AG04450 (cell line): ENCODE measurements at regions not wholly inside any gene's neighbourhood (a gene's known extent, or its start where the extent isn't known, plus 50 kb on each side); places are given as distances from the start of the nearest gene placed in this dataset.
"Not testable (repeated sequence)": the region's sequence is repeated elsewhere in the genome, so short reads cannot be mapped to it uniquely, and the experiment has no call there.

Experiments
- CTCF ChIA-PET: fragments of 300-600, 350-600 bp; formaldehyde crosslinking; extraction: SDS; loops from one replicate; lab custom pipeline; 2022; ENCODE audit warnings: antibody characterized with exemption, inconsistent platforms; lab: Charles Lee
- POLR2A ChIA-PET: fragments of 350-600 bp; formaldehyde crosslinking; extraction: SDS; loops from one replicate; lab custom pipeline; 2021; ENCODE audit warnings: antibody characterized with exemption, inconsistent platforms; lab: Yijun Ruan, JAX
- DNase-seq: peaks from one replicate; pipeline ENCODE4 v3.0.0-alpha.2; 2011; ENCODE audit warnings: low read depth, low spot score
- H3K27ac ChIP-seq: one replicate; pipeline ENCODE4 v1.5.1; 2012; ENCODE audit warnings: low read depth, low read length, control low read depth
- H3K27me3 ChIP-seq: one replicate; pipeline ENCODE4 v1.6.0; 2012; ENCODE audit warnings: low read length; ENCODE audit not compliant: control insufficient read depth, insufficient read depth
- H3K4me3 ChIP-seq: 2 replicates; pipeline ENCODE4 v1.5.1; 2011; ENCODE audit warnings: mild to moderate bottlenecking, low read depth, low read length, control low read depth
- H3K9me3 ChIP-seq: 2 replicates; pipeline ENCODE4 v1.5.1; 2012; ENCODE audit warnings: low read length; ENCODE audit not compliant: control insufficient read depth, insufficient read depth
- CTCF ChIP-seq: IDR thresholded peaks from 2 replicates; pipeline ENCODE4 v1.5.1; 2011; ENCODE audit warnings: low read depth, low read length, control low read depth, inconsistent platforms

DNA sequence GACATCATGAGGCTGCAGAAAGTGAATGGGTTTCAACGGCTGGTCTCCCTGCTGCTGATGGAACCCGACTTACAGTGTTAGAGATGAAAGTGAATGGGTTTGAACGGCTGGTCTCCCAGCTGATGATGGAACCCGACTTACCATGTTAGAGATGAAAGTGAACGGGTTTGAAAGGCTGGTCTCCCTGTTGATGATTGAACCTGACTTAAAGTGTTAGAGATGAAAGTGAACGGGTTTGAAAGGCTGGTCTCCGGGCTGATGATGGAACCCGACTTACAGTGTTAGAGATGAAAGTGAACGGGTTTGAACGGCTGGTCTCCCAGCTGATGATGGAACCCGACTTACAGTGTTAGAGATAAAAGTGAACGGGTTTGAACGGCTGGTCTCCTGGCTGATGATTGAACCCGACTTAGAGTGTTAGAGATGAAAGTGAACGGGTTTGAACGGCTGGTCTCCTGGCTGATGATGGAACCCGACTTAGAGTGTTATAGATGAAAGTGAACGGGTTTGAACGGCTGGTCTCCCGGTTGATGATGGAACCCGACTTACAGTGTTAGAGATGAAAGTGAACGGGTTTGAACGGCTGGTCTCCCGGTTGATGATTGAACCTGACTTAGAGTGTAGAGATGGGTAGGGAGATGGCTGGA, 76.1 kb upstream of the ALKAL2 start:
- DNase-seq: no peak
- TF ChIP-seq CTCF: no peak
- CTCF ChIA-PET: no interaction called here
- Histone ChIP-seq H3K27ac (no peak overlapping the region), H3K9me3 (peaks cover 39% of the 10 kb centered on the region), H3K4me3 (no peak overlapping the region), H3K27me3 (no peaks in the 10 kb centered on the region)
- POLR2A ChIA-PET: no interaction called here

- TF ChIP-seq CTCF: no peak
- peaks cover 43% of the 10 kb centered on the region for H3K9me3 ChIP-seq
- H3K27me3 ChIP-seq: no peaks in the 10 kb centered on the region
- no peak for DNase-seq
- no peak overlapping the region for H3K27ac ChIP-seq
- no peak overlapping the region for H3K4me3 ChIP-seq
- ChIA-PET CTCF (no interaction called here), POLR2A (no interaction called here)
Measured at GRCh38 chr2:362924-363323, 75.0 kb upstream of the ALKAL2 start.

DNA sequence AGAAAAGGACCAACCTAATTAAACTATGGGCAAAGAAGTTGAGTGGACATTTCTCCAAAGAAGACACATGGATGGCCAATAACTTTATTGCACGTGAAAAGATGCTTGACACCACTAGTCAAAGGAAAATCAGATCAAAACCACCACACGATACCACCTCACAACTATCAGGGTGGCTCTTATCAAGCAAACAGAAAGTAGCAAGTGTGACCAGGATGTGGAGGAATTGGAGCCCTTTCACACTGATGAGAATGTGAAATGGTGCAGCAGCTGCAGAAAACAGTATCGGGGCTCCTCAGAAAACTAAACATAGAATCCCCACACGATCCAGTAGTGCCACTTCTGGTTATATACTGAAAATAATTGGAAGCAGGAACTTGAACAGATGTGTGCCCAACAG, 72.2 kb upstream of the ALKAL2 start:
- H3K9me3 ChIP-seq: peaks cover 34% of the 10 kb centered on the region
- no peak overlapping the region for H3K27ac ChIP-seq
- DNase-seq: no peak
- CTCF ChIA-PET: no interaction called here
- POLR2A ChIA-PET: no interaction called here
- TF ChIP-seq CTCF: no peak
- no peaks in the 10 kb centered on the region for H3K27me3 ChIP-seq
- H3K4me3 ChIP-seq: no peak overlapping the region

DNA sequence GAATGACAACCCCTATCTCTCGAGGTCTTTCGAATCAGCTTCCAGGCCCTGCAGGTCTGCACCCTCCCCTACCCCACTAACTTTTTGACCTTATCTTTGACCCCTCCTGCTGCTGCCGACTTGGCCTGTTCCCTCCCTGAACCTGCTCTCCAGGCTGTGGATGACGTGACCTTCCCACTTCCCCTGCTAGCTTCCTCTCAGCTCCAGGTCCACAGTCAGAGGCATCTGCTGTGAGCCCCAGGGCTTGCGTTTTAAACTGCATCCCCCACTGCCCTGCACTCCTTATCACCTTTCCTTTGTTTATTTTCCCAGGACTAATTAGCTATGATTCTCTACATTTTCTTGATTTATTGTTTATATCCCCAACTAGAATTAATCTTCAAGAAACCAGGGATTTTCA, 71.2 kb upstream of the ALKAL2 start:
- no peak overlapping the region for H3K27ac ChIP-seq
- no peak overlapping the region for H3K4me3 ChIP-seq
- no peak for TF ChIP-seq CTCF
- DNase-seq: no peak
- no peaks in the 10 kb centered on the region for H3K27me3 ChIP-seq
- H3K9me3 ChIP-seq: peaks cover 36% of the 10 kb centered on the region
- POLR2A ChIA-PET: no interaction called here
- CTCF ChIA-PET: no interaction called here

DNA sequence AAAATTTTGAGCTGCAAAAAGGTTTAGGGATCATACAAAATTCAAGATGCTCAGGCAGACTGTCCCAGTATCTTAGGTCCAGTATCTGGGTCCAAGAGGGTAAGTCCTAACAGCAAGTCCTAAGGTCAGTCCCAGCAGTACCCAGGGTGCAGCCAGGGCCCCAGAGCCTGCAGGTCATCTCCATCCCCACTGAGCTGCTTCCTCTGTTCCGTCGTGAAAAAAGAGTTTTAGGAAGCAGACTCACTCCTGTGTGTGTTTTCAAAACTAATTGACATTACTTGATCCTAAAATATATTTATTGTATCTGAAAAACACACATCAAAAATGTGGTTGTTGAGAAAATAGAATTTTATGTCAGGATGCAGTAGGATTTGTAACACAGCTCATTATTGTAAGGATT, 69.9 kb upstream of the ALKAL2 start:
- no peaks in the 10 kb centered on the region for H3K27me3 ChIP-seq
- H3K9me3 ChIP-seq: peaks cover 36% of the 10 kb centered on the region
- no peak overlapping the region for H3K27ac ChIP-seq
- TF ChIP-seq CTCF: no peak
- DNase-seq: no peak
- no peak overlapping the region for H3K4me3 ChIP-seq
- POLR2A ChIA-PET: no interaction called here
- CTCF ChIA-PET: no interaction called here

DNA sequence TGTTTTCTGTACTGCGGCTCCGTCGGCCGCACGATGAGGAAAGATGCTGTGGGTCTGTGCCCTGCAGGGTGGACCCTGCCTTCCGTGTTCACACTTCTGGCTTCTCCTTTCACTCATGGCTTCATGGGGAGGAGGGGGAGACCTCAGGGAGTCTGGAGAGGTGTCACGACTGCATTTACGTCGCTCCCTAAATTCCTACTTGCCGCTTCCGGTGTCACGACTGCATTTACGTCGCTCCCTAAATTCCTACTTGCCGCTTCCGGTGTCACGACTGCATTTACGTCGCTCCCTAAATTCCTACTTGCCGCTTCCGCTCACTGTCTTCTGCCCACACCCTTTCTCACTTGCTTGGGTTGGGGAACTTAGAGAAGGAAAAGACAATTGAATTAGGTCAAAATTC, 68.4 kb upstream of the ALKAL2 start:
- POLR2A ChIA-PET, H3K4me3 ChIP-seq, H3K27me3 ChIP-seq, DNase-seq, H3K27ac ChIP-seq, CTCF ChIA-PET: not testable (repeated sequence)
- peaks cover 36% of the 10 kb centered on the region for H3K9me3 ChIP-seq
